Nephron (organoid): ENCODE measurements at regions not wholly inside any gene's neighbourhood (a gene's known extent, or its start where the extent isn't known, plus 50 kb on each side); places are given as distances from the start of the nearest gene placed in this dataset.

Experiments used
- H3K27ac Mint-ChIP-seq, 3 experiments: 2 replicates each; pipeline ENCODE4 v1.8.0; 2020; ENCODE audit warnings: mixed read lengths in 3 of 3, mild to moderate bottlenecking in 2 of 3, moderate library complexity in 1 of 3
- H3K27me3 Mint-ChIP-seq: 2 replicates; pipeline ENCODE4 v1.8.0; 2021; ENCODE audit warnings: low read depth, mild to moderate bottlenecking, moderate library complexity, mixed read lengths
- H3K36me3 Mint-ChIP-seq: 2 replicates; pipeline ENCODE4 v1.8.0; 2020; ENCODE audit warnings: low read depth, mixed read lengths
- H3K4me1 Mint-ChIP-seq: 2 replicates; pipeline ENCODE4 v1.8.0; 2020; ENCODE audit warnings: mixed read lengths
- H3K4me3 Mint-ChIP-seq, 3 experiments: 2 replicates each; pipeline ENCODE4 v1.8.0; 2020; ENCODE audit warnings: mild to moderate bottlenecking in 3 of 3, mixed read lengths in 3 of 3, moderate library complexity in 2 of 3
- H3K9me3 Mint-ChIP-seq: 2 replicates; pipeline ENCODE4 v1.8.0; 2020; ENCODE audit warnings: mixed read lengths
- TF ChIP-seq, protein P1 (sequence below), 3 experiments: fragments of 200-600 bp; sonication (generic); IDR thresholded peaks; one replicate each; pipeline ENCODE4 v1.5.0; 2021; ENCODE audit warnings: antibody characterized with exemption in 3 of 3; ENCODE audit not compliant: unreplicated experiment in 3 of 3

GRCh38 chr6:45808917-45809316, 206.7 kb downstream of the CLIC5 start:
- TF ChIP-seq, protein P1, sequence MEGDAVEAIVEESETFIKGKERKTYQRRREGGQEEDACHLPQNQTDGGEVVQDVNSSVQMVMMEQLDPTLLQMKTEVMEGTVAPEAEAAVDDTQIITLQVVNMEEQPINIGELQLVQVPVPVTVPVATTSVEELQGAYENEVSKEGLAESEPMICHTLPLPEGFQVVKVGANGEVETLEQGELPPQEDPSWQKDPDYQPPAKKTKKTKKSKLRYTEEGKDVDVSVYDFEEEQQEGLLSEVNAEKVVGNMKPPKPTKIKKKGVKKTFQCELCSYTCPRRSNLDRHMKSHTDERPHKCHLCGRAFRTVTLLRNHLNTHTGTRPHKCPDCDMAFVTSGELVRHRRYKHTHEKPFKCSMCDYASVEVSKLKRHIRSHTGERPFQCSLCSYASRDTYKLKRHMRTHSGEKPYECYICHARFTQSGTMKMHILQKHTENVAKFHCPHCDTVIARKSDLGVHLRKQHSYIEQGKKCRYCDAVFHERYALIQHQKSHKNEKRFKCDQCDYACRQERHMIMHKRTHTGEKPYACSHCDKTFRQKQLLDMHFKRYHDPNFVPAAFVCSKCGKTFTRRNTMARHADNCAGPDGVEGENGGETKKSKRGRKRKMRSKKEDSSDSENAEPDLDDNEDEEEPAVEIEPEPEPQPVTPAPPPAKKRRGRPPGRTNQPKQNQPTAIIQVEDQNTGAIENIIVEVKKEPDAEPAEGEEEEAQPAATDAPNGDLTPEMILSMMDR (IDR thresholded peaks at IDR 0.05; ENCODE audit: unreplicated experiment in 3 of 3) = no peak
- no peaks in the 10 kb centered on the region for H3K9me3 Mint-ChIP-seq
- H3K36me3 Mint-ChIP-seq = no peaks in the 10 kb centered on the region
- no peak overlapping the region for H3K27ac Mint-ChIP-seq
- H3K4me3 Mint-ChIP-seq = no peak overlapping the region
- H3K27me3 Mint-ChIP-seq = peaks cover 11% of the 10 kb centered on the region
- H3K4me1 Mint-ChIP-seq = peaks cover 29% of the 10 kb centered on the region

GRCh38 chr6:45808042-45808645, 207.5 kb downstream of the CLIC5 start:
- no peaks in the 10 kb centered on the region for H3K36me3 Mint-ChIP-seq
- H3K4me3 Mint-ChIP-seq = no peak overlapping the region
- peaks cover 11% of the 10 kb centered on the region for H3K27me3 Mint-ChIP-seq
- H3K4me1 Mint-ChIP-seq = peaks cover 21% of the 10 kb centered on the region
- TF ChIP-seq, protein P1 (IDR thresholded peaks at IDR 0.05; ENCODE audit: unreplicated experiment in 3 of 3) = no peak
- no peaks in the 10 kb centered on the region for H3K9me3 Mint-ChIP-seq
- peak overlapping the region in 2 of 3 experiments; percentile 15 to 23 for H3K27ac Mint-ChIP-seq

GRCh38 chr6:45807311-45808041, 208.2 kb downstream of the CLIC5 start:
- Mint-ChIP-seq H3K27ac (no peak overlapping the region), H3K4me3 (no peak overlapping the region), H3K36me3 (no peaks in the 10 kb centered on the region), H3K4me1 (peaks cover 15% of the 10 kb centered on the region), H3K9me3 (no peaks in the 10 kb centered on the region), H3K27me3 (peaks cover 11% of the 10 kb centered on the region)
- TF ChIP-seq, protein P1 (IDR thresholded peaks at IDR 0.05; ENCODE audit: unreplicated experiment in 3 of 3) = no peak

DNA sequence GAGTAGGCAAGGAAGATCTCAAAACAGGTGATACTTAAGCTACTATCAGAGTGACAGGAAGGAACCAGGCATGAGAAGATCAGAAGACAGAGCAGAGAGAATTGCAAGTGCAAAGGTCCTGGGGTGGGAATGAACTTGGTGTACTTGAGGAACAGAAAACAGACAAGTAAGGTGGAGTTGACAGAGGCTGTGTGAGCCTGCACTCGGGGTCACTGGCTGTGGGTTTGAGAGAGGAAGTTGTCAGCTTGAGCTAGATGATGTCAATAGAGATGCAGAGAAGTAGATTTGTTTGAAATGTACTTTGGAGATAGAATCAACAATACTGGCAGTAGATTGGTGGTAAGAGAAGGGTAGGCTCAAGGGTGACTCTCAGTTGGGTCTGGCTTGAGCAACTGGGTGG, 209.5 kb downstream of the CLIC5 start:
- Mint-ChIP-seq H3K9me3 (no peaks in the 10 kb centered on the region), H3K27ac (no peak overlapping the region), H3K4me1 (peaks cover 19% of the 10 kb centered on the region), H3K27me3 (peaks cover 2% of the 10 kb centered on the region), H3K36me3 (no peaks in the 10 kb centered on the region), H3K4me3 (no peak overlapping the region)
- TF ChIP-seq, protein P1 (IDR thresholded peaks at IDR 0.05; ENCODE audit: unreplicated experiment in 3 of 3) = no peak

- H3K36me3 Mint-ChIP-seq = no peaks in the 10 kb centered on the region
- no peaks in the 10 kb centered on the region for H3K9me3 Mint-ChIP-seq
- no peak overlapping the region for H3K4me3 Mint-ChIP-seq
- TF ChIP-seq, protein P1 (IDR thresholded peaks at IDR 0.05; ENCODE audit: unreplicated experiment in 3 of 3) = no peak
- H3K4me1 Mint-ChIP-seq = peaks cover 10% of the 10 kb centered on the region
- H3K27ac Mint-ChIP-seq = no peak overlapping the region
- peaks cover 6% of the 10 kb centered on the region for H3K27me3 Mint-ChIP-seq
Observed at GRCh38 chr6:45803071-45803470, 212.6 kb downstream of the CLIC5 start.
